ENCODE measurements at regions not wholly inside any gene's neighbourhood (a gene's known extent, or its start where the extent isn't known, plus 50 kb on each side); places are given as distances from the start of the nearest gene placed in this dataset.

GRCh38 chr9:108156270-108156998, 666.9 kb upstream of the KLF4 start:
- Mint-ChIP-seq H3K4me1 (no peaks in the 10 kb centered on the region), H3K27ac (no peak overlapping the region), H3K36me3 (ENCODE audit: low read depth) (no peaks in the 10 kb centered on the region), H3K4me3 (no peak overlapping the region), H3K27me3 (no peaks in the 10 kb centered on the region), H3K9me3 (no peaks in the 10 kb centered on the region)
- ChIA-PET POLR2A (no interaction called here), CTCF (no interaction called here)
- DNase-seq = no peak

- DNase-seq = no peak
- Mint-ChIP-seq H3K36me3 (ENCODE audit: low read depth) (no peaks in the 10 kb centered on the region), H3K9me3 (no peaks in the 10 kb centered on the region), H3K27me3 (no peaks in the 10 kb centered on the region), H3K4me1 (no peaks in the 10 kb centered on the region), H3K4me3 (no peak overlapping the region), H3K27ac (no peak overlapping the region)
- POLR2A ChIA-PET = no interaction called here
- CTCF ChIA-PET = interaction anchor here (0.6 kb wide), 1 partner anchor 94 kb away, joined by 3 read pairs; no protein-coding TSS in a partner anchor
Measured at GRCh38 chr9:108153416-108153815, 663.8 kb upstream of the KLF4 start.

GRCh38 chr9:108150736-108151586, 661.4 kb upstream of the KLF4 start:
- CTCF ChIA-PET = no interaction called here
- no peak overlapping the region for H3K27ac Mint-ChIP-seq
- H3K4me1 Mint-ChIP-seq = no peaks in the 10 kb centered on the region
- H3K36me3 Mint-ChIP-seq (ENCODE audit: low read depth) = no peaks in the 10 kb centered on the region
- no peak for DNase-seq
- H3K27me3 Mint-ChIP-seq = no peaks in the 10 kb centered on the region
- POLR2A ChIA-PET = no interaction called here
- H3K9me3 Mint-ChIP-seq = no peaks in the 10 kb centered on the region
- H3K4me3 Mint-ChIP-seq = no peak overlapping the region

- H3K27me3 Mint-ChIP-seq = no peaks in the 10 kb centered on the region
- H3K9me3 Mint-ChIP-seq = peaks cover 5% of the 10 kb centered on the region
- no peaks in the 10 kb centered on the region for H3K4me1 Mint-ChIP-seq
- no peak overlapping the region for H3K4me3 Mint-ChIP-seq
- H3K27ac Mint-ChIP-seq = no peak overlapping the region
- H3K36me3 Mint-ChIP-seq (ENCODE audit: low read depth) = no peaks in the 10 kb centered on the region
- CTCF ChIA-PET = no interaction called here
- no peak for DNase-seq
- POLR2A ChIA-PET = no interaction called here
Measured at GRCh38 chr9:108149326-108149725, 659.8 kb upstream of the KLF4 start.

- ChIA-PET CTCF (no interaction called here), POLR2A (no interaction called here)
- Mint-ChIP-seq H3K9me3 (peaks cover 5% of the 10 kb centered on the region), H3K36me3 (ENCODE audit: low read depth) (no peaks in the 10 kb centered on the region), H3K4me3 (no peak overlapping the region), H3K27ac (no peak overlapping the region), H3K27me3 (no peaks in the 10 kb centered on the region), H3K4me1 (no peaks in the 10 kb centered on the region)
- DNase-seq = no peak
Measured at GRCh38 chr9:108142504-108143201, 653.1 kb upstream of the KLF4 start.

GRCh38 chr9:108142142-108142503, 652.6 kb upstream of the KLF4 start:
- no peaks in the 10 kb centered on the region for H3K4me1 Mint-ChIP-seq
- no peaks in the 10 kb centered on the region for H3K27me3 Mint-ChIP-seq

GRCh38 chr9:108139900-108140299, 650.3 kb upstream of the KLF4 start:
- ChIA-PET POLR2A (no interaction called here), CTCF (no interaction called here)
- DNase-seq = no peak
- no peak overlapping the region for H3K27ac Mint-ChIP-seq
- no peaks in the 10 kb centered on the region for H3K36me3 Mint-ChIP-seq (ENCODE audit: low read depth)
- no peaks in the 10 kb centered on the region for H3K9me3 Mint-ChIP-seq
- no peak overlapping the region for H3K4me3 Mint-ChIP-seq
- H3K27me3 Mint-ChIP-seq = no peaks in the 10 kb centered on the region
- H3K4me1 Mint-ChIP-seq = no peaks in the 10 kb centered on the region

More at GRCh38 chr9:108142142-108142503, 652.6 kb upstream of the KLF4 start:
- ChIA-PET CTCF (no interaction called here), POLR2A (no interaction called here)
- Mint-ChIP-seq H3K27ac (no peak overlapping the region), H3K4me3 (no peak overlapping the region), H3K9me3 (peaks cover 5% of the 10 kb centered on the region), H3K36me3 (ENCODE audit: low read depth) (no peaks in the 10 kb centered on the region)
- no peak for DNase-seq

GRCh38 chr9:108138516-108138915, 648.9 kb upstream of the KLF4 start:
- H3K4me3 Mint-ChIP-seq = no peak overlapping the region
- POLR2A ChIA-PET = no interaction called here
- no peaks in the 10 kb centered on the region for H3K4me1 Mint-ChIP-seq
- DNase-seq = no peak
- H3K27me3 Mint-ChIP-seq = no peaks in the 10 kb centered on the region
- H3K27ac Mint-ChIP-seq = no peak overlapping the region
- no peaks in the 10 kb centered on the region for H3K36me3 Mint-ChIP-seq (ENCODE audit: low read depth)
- H3K9me3 Mint-ChIP-seq = no peaks in the 10 kb centered on the region
- CTCF ChIA-PET = no interaction called here

- Mint-ChIP-seq H3K9me3 (no peaks in the 10 kb centered on the region), H3K27ac (no peak overlapping the region), H3K4me3 (no peak overlapping the region), H3K36me3 (ENCODE audit: low read depth) (no peaks in the 10 kb centered on the region), H3K4me1 (no peaks in the 10 kb centered on the region), H3K27me3 (no peaks in the 10 kb centered on the region)
- DNase-seq = no peak
- ChIA-PET CTCF (no interaction called here), POLR2A (no interaction called here)
Measured at GRCh38 chr9:108136656-108137055, 647.1 kb upstream of the KLF4 start.

GRCh38 chr9:108134486-108135128, 645.0 kb upstream of the KLF4 start:
- ChIA-PET CTCF (no interaction called here), POLR2A (no interaction called here)
- Mint-ChIP-seq H3K9me3 (no peaks in the 10 kb centered on the region), H3K27ac (no peak overlapping the region), H3K4me1 (no peaks in the 10 kb centered on the region), H3K27me3 (no peaks in the 10 kb centered on the region), H3K36me3 (ENCODE audit: low read depth) (no peaks in the 10 kb centered on the region), H3K4me3 (no peak overlapping the region)
- DNase-seq = no peak

- H3K4me3 Mint-ChIP-seq = no peak overlapping the region
- ChIA-PET CTCF (no interaction called here), POLR2A (no interaction called here)
- H3K4me1 Mint-ChIP-seq = no peaks in the 10 kb centered on the region
- H3K36me3 Mint-ChIP-seq (ENCODE audit: low read depth) = no peaks in the 10 kb centered on the region
- no peak overlapping the region for H3K27ac Mint-ChIP-seq
- no peaks in the 10 kb centered on the region for H3K9me3 Mint-ChIP-seq
- DNase-seq = no peak
- H3K27me3 Mint-ChIP-seq = no peaks in the 10 kb centered on the region
Measured at GRCh38 chr9:108133680-108134079, 644.1 kb upstream of the KLF4 start.

GRCh38 chr9:108133101-108133500, 643.5 kb upstream of the KLF4 start:
- no peaks in the 10 kb centered on the region for H3K4me1 Mint-ChIP-seq
- no peaks in the 10 kb centered on the region for H3K27me3 Mint-ChIP-seq
- H3K36me3 Mint-ChIP-seq (ENCODE audit: low read depth) = no peaks in the 10 kb centered on the region
- no peaks in the 10 kb centered on the region for H3K9me3 Mint-ChIP-seq
- POLR2A ChIA-PET = no interaction called here
- no peak overlapping the region for H3K4me3 Mint-ChIP-seq
- CTCF ChIA-PET = no interaction called here
- no peak overlapping the region for H3K27ac Mint-ChIP-seq
- no peak for DNase-seq

GRCh38 chr9:108130905-108131304, 641.3 kb upstream of the KLF4 start:
- Mint-ChIP-seq H3K4me1 (no peaks in the 10 kb centered on the region), H3K36me3 (ENCODE audit: low read depth) (no peaks in the 10 kb centered on the region), H3K27me3 (no peaks in the 10 kb centered on the region), H3K27ac (no peak overlapping the region), H3K9me3 (no peaks in the 10 kb centered on the region), H3K4me3 (no peak overlapping the region)
- POLR2A ChIA-PET = no interaction called here
- DNase-seq = no peak
- CTCF ChIA-PET = no interaction called here
